A549 (cell line): ENCODE measurements at regions not wholly inside any gene's neighbourhood (a gene's known extent, or its start where the extent isn't known, plus 50 kb on each side); places are given as distances from the start of the nearest gene placed in this dataset.

Experiments used
- ATAC-seq, 2 experiments: fragments of 200-7000 bp in 1 of 2; fragments of >200 bp in 1 of 2; cut with Nextera tagmentation in 1 of 2; cut with Tn5 transposase in 1 of 2; 3 replicates each; pipeline versions ENCODE4 v1.8.0 to v1.9.1; 2018 to 2020; ENCODE audit warnings: mild to moderate bottlenecking in 1 of 2, moderate library complexity in 1 of 2
- CTCF ChIA-PET: fragments of 300-600 bp; sonication (Branson Sonifier 250); formaldehyde crosslinking; extraction: SDS; loops from one replicate; lab custom pipeline; 2021; ENCODE audit warnings: antibody characterized with exemption, inconsistent platforms; lab: Yijun Ruan, JAX
- POLR2A ChIA-PET: fragments of 350-600 bp; formaldehyde crosslinking; extraction: SDS; loops from one replicate; lab custom pipeline; 2021; ENCODE audit warnings: antibody characterized with exemption, inconsistent platforms; lab: Yijun Ruan, JAX
- DNase-seq, 2 experiments: peaks; one replicate each; pipeline versions ENCODE4 v3.0.0 to v3.0.0-alpha.2; 2011 to 2016; ENCODE audit warnings: low read depth in 1 of 2, low spot score in 1 of 2
- FAIRE-seq: peaks from 2 replicates; lab custom pipeline; 2011; peaks lifted over from hg19 to GRCh38; lab: Jason Lieb, UNC
- H3K27ac ChIP-seq, 2 experiments: fragments of >200 bp; sonication (Bioruptor Twin); formaldehyde crosslinking; 3 replicates each; pipeline ENCODE4 v1.5.1; 2016 to 2017
- H3K4me1 ChIP-seq: fragments of >200 bp; sonication (Bioruptor Twin); formaldehyde crosslinking; 3 replicates; pipeline ENCODE4 v1.6.1; 2016
- H3K4me2 ChIP-seq: fragments of >200 bp; sonication (Bioruptor Twin); formaldehyde crosslinking; 3 replicates; pipeline ENCODE4 v1.6.1; 2016
- H3K4me3 ChIP-seq: fragments of >200 bp; sonication (Bioruptor Twin); formaldehyde crosslinking; 3 replicates; pipeline ENCODE4 v1.5.1; 2016
- H3K9me3 ChIP-seq: fragments of >200 bp; sonication (Bioruptor Twin); formaldehyde crosslinking; 3 replicates; pipeline ENCODE4 v1.6.1; 2016
- ATOH8 ChIP-seq: fragments of 250-450 bp; sonication (Bioruptor Pico); IDR thresholded peaks from 2 replicates; pipeline ENCODE4 v1.5.0; 2020; ENCODE audit warnings: low read depth, mild to moderate bottlenecking, moderate library complexity
- EHF ChIP-seq: fragments of 250-450 bp; sonication (Bioruptor Pico); IDR thresholded peaks from 2 replicates; pipeline ENCODE4 v1.5.0; 2020; ENCODE audit warnings: mild to moderate bottlenecking
- EP300 ChIP-seq, 2 experiments: fragments of >200 bp; sonication (Bioruptor Twin); formaldehyde crosslinking; IDR thresholded peaks; 2 replicates in 1 of 2; 3 replicates in 1 of 2; pipeline ENCODE4 v1.6.1; 2016 to 2017
- FOSB ChIP-seq: fragments of 250-450 bp; sonication (Bioruptor Pico); IDR thresholded peaks from 2 replicates; pipeline ENCODE4 v1.5.0; 2020; ENCODE audit warnings: mild to moderate bottlenecking, moderate library complexity
- FOSL2 ChIP-seq, 2 experiments: fragments of 450-650 bp in 1 of 2; fragments of >200 bp in 1 of 2; sonication (Bioruptor Twin) in 1 of 2; formaldehyde crosslinking; IDR thresholded peaks; 2 replicates each; pipeline versions ENCODE4 v1.5.0 to v1.6.1; 2016 to 2020; ENCODE audit warnings: mild to moderate bottlenecking in 1 of 2, moderate library complexity in 1 of 2
- FOXS1 ChIP-seq: fragments of 250-450 bp; sonication (Bioruptor Pico); IDR thresholded peaks from 2 replicates; pipeline ENCODE4 v1.5.0; 2020; ENCODE audit warnings: mild to moderate bottlenecking, moderate library complexity
- GATA3 ChIP-seq: IDR thresholded peaks from 2 replicates; pipeline ENCODE4 v1.6.1; 2012; ENCODE audit warnings: borderline replicate concordance
- HDAC2 ChIP-seq: fragments of 200-600 bp; sonication (generic); IDR thresholded peaks from 2 replicates; pipeline ENCODE4 v1.6.1; 2016
- HMGXB4 ChIP-seq: fragments of 250-450 bp; sonication (Bioruptor Pico); IDR thresholded peaks from 2 replicates; pipeline ENCODE4 v1.5.0; 2021; ENCODE audit warnings: mild to moderate bottlenecking, moderate library complexity, borderline replicate concordance
- HOXA7 ChIP-seq: fragments of 250-450 bp; sonication (Bioruptor Pico); IDR thresholded peaks from 2 replicates; pipeline ENCODE4 v1.5.0; 2020; ENCODE audit warnings: mild to moderate bottlenecking, moderate library complexity
- JUN ChIP-seq, 2 experiments: fragments of >200 bp; sonication (Bioruptor Twin); formaldehyde crosslinking; IDR thresholded peaks; 2 replicates in 1 of 2; 3 replicates in 1 of 2; pipeline ENCODE4 v1.6.1; 2016 to 2017
- JUNB ChIP-seq: fragments of >200 bp; sonication (Bioruptor Twin); formaldehyde crosslinking; IDR thresholded peaks from 2 replicates; pipeline ENCODE4 v1.6.1; 2016
- KDM5A ChIP-seq: fragments of 200-600 bp; sonication (generic); IDR thresholded peaks from 2 replicates; pipeline ENCODE4 v1.6.1; 2016; ENCODE audit warnings: antibody characterized with exemption, mild to moderate bottlenecking
- NFE2L2 ChIP-seq: fragments of 150-350 bp; conservative IDR thresholded peaks from 2 replicates; pipeline ENCODE4 v1.6.1; 2014; ENCODE audit warnings: low read length
- NPAS2 ChIP-seq: fragments of 250-450 bp; sonication (Bioruptor Pico); IDR thresholded peaks from 2 replicates; pipeline ENCODE4 v1.8.0; 2022; ENCODE audit warnings: mild to moderate bottlenecking, moderate library complexity, borderline replicate concordance
- POLR2A ChIP-seq: IDR thresholded peaks from 2 replicates; pipeline ENCODE4 v1.6.1; 2012; ENCODE audit warnings: mild to moderate bottlenecking, low read length
- RARB ChIP-seq: fragments of 250-450 bp; sonication (Bioruptor Pico); IDR thresholded peaks from 2 replicates; pipeline ENCODE4 v1.8.0; 2021; ENCODE audit warnings: mild to moderate bottlenecking, moderate library complexity
- RFX5 ChIP-seq: fragments of 450-650 bp; IDR thresholded peaks from 2 replicates; pipeline ENCODE4 v1.7.1; 2014; ENCODE audit warnings: antibody characterized with exemption, mild to moderate bottlenecking, moderate library complexity
- SMC3 ChIP-seq: fragments of >200 bp; sonication (Bioruptor Twin); formaldehyde crosslinking; IDR thresholded peaks from 3 replicates; pipeline ENCODE4 v1.6.1; 2018; ENCODE audit warnings: inconsistent platforms
- USF2 ChIP-seq: fragments of 450-650 bp; IDR thresholded peaks from 2 replicates; pipeline ENCODE4 v1.6.1; 2014; ENCODE audit warnings: antibody characterized with exemption
- ZFP36 ChIP-seq: fragments of 450-650 bp; IDR thresholded peaks from 2 replicates; pipeline ENCODE4 v1.6.1; 2014; ENCODE audit warnings: borderline replicate concordance; ENCODE audit not compliant: partially characterized antibody
- ZNF302 ChIP-seq: fragments of 250-450 bp; sonication (Bioruptor Pico); IDR thresholded peaks from 2 replicates; pipeline ENCODE4 v1.9.0; 2021; ENCODE audit warnings: inconsistent platforms, mild to moderate bottlenecking, moderate library complexity
- ZSCAN20 ChIP-seq: fragments of 250-450 bp; sonication (Bioruptor Pico); IDR thresholded peaks from 2 replicates; pipeline ENCODE4 v1.8.0; 2022; ENCODE audit warnings: mild to moderate bottlenecking, moderate library complexity
- WGBS: methylation state at CpG from one replicate; pipeline ENCODE4 v1.1.6; 2017; ENCODE audit errors: missing lambda C conversion rate; 5-methylcytosine and 5-hydroxymethylcytosine counted together
- TF ChIP-seq, protein P1 (sequence below): fragments of >200 bp; sonication (Bioruptor Twin); formaldehyde crosslinking; IDR thresholded peaks from 3 replicates; pipeline ENCODE4 v1.6.1; 2016
- TF ChIP-seq, protein P2 (sequence below): fragments of >200 bp; sonication (Bioruptor Twin); formaldehyde crosslinking; IDR thresholded peaks from 3 replicates; pipeline ENCODE4 v1.5.1; 2016
- TF ChIP-seq, protein P3 (sequence below): IDR thresholded peaks from 2 replicates; pipeline ENCODE4 v1.6.1; 2012; ENCODE audit warnings: low read depth, borderline replicate concordance

DNA sequence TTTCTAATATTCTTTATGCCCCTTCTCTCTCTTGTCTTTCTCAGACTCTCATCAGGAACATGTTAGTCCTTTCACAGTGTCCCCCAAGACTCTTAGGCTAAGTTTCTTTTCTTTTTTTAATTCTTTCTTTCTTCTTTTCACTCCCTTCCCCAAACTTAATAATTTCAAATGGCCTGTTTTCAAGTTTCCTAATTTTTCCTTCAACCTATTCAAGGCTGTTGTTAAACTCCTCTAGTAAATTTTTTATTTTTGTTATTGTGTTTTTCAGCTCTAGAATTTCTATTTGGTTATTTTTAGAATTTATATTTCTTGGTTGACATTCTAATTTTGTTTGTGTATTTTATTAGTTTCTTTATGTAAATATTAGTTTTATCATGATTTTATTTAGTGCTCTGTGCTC, 236.6 kb upstream of the GYPC start:
- ChIA-PET CTCF (no interaction called here), POLR2A (no interaction called here)
- Histone ChIP-seq H3K4me3 (no peak overlapping the region), H3K9me3 (no peaks in the 10 kb centered on the region), H3K27ac (no peak overlapping the region), H3K4me1 (no peaks in the 10 kb centered on the region)
- ATAC-seq (no peak), DNase-seq (no peak)
- TF ChIP-seq SMC3: no peak
- no peak for TF ChIP-seq RARB
- TF ChIP-seq ZNF302 (CRISPR knock-in tag): no peak
- TF ChIP-seq HOXA7 (CRISPR knock-in tag): no peak
- TF ChIP-seq FOSB (CRISPR knock-in tag): no peak
- TF ChIP-seq EHF (CRISPR knock-in tag): no peak
- TF ChIP-seq JUNB: no peak
- TF ChIP-seq USF2: no peak
- no peak for TF ChIP-seq NFE2L2
- TF ChIP-seq ZSCAN20 (CRISPR knock-in tag): no peak
- TF ChIP-seq JUN (IDR thresholded peaks at IDR 0.05): no peak
- TF ChIP-seq EP300 (IDR thresholded peaks at IDR 0.05): no peak
- no peak for TF ChIP-seq HMGXB4 (CRISPR knock-in tag)
- no peak for TF ChIP-seq FOSL2 (IDR thresholded peaks at IDR 0.05)
- no peak for TF ChIP-seq FOSL2 (CRISPR knock-in tag; IDR thresholded peaks at IDR 0.05)
- TF ChIP-seq, all 56 proteins: peak for 0
- H3K4me2 ChIP-seq: no peak overlapping the region
- FAIRE-seq: no peak

- POLR2A ChIA-PET: no interaction called here
- ATAC-seq: no peak
- no peaks in the 10 kb centered on the region; the same call in 2 of the 3 replicates for H3K9me3 ChIP-seq
- TF ChIP-seq NPAS2 (CRISPR knock-in tag) (no peak), ZFP36 (no peak), RFX5 (no peak), HDAC2 (no peak), FOXS1 (no peak), GATA3 (no peak), ZNF302 (CRISPR knock-in tag) (no peak), KDM5A (no peak), POLR2A (no peak), SMC3 (no peak), ATOH8 (CRISPR knock-in tag) (no peak), EHF (CRISPR knock-in tag) (no peak)
- TF ChIP-seq, protein P1, sequence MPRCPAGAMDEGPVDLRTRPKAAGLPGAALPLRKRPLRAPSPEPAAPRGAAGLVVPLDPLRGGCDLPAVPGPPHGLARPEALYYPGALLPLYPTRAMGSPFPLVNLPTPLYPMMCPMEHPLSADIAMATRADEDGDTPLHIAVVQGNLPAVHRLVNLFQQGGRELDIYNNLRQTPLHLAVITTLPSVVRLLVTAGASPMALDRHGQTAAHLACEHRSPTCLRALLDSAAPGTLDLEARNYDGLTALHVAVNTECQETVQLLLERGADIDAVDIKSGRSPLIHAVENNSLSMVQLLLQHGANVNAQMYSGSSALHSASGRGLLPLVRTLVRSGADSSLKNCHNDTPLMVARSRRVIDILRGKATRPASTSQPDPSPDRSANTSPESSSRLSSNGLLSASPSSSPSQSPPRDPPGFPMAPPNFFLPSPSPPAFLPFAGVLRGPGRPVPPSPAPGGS: no peak
- TF ChIP-seq, protein P2, sequence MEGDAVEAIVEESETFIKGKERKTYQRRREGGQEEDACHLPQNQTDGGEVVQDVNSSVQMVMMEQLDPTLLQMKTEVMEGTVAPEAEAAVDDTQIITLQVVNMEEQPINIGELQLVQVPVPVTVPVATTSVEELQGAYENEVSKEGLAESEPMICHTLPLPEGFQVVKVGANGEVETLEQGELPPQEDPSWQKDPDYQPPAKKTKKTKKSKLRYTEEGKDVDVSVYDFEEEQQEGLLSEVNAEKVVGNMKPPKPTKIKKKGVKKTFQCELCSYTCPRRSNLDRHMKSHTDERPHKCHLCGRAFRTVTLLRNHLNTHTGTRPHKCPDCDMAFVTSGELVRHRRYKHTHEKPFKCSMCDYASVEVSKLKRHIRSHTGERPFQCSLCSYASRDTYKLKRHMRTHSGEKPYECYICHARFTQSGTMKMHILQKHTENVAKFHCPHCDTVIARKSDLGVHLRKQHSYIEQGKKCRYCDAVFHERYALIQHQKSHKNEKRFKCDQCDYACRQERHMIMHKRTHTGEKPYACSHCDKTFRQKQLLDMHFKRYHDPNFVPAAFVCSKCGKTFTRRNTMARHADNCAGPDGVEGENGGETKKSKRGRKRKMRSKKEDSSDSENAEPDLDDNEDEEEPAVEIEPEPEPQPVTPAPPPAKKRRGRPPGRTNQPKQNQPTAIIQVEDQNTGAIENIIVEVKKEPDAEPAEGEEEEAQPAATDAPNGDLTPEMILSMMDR: no peak
- TF ChIP-seq, protein P3, sequence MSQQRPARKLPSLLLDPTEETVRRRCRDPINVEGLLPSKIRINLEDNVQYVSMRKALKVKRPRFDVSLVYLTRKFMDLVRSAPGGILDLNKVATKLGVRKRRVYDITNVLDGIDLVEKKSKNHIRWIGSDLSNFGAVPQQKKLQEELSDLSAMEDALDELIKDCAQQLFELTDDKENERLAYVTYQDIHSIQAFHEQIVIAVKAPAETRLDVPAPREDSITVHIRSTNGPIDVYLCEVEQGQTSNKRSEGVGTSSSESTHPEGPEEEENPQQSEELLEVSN: no peak
- H3K4me1 ChIP-seq: no peaks in the 10 kb centered on the region
- no peak overlapping the region for H3K27ac ChIP-seq
- H3K4me3 ChIP-seq: no peak overlapping the region
- CTCF ChIA-PET: no interaction called here
- no peak for DNase-seq
- H3K4me2 ChIP-seq: no peak overlapping the region
- FAIRE-seq: no peak
- 0% methylated on average over 1 of the region's 1 CpG for WGBS
These were observed 230.0 kb upstream of the GYPC start for GRCh38 chr2:126425943-126426342.
